Fibroblast of lung (primary cell): ENCODE measurements at regions not wholly inside any gene's neighbourhood (a gene's known extent, or its start where the extent isn't known, plus 50 kb on each side); places are given as distances from the start of the nearest gene placed in this dataset.

ENCODE experiments used
- CTCF ChIP-seq, 2 donors: IDR thresholded peaks in 1 of 2; conservative IDR thresholded peaks in 1 of 2; 1 replicate in 1 of 2; 2 replicates in 1 of 2; pipeline ENCODE4 v1.5.1; 2011 to 2012; ENCODE audit warnings: low read length in 2 of 2, control low read depth in 1 of 2, inconsistent platforms in 1 of 2, low read depth in 1 of 2, mild to moderate bottlenecking in 1 of 2
- EZH2 ChIP-seq: IDR thresholded peaks from 2 replicates; pipeline ENCODE4 v1.5.1; 2012; ENCODE audit warnings: low read length, control low read depth, mild to moderate bottlenecking; ENCODE audit errors: missing control alignments

GRCh38 chr1:224506141-224506814 lies 71.7 kb upstream of the WDR26 start:
- TF ChIP-seq CTCF (conservative IDR thresholded peaks at IDR 0.05 in 1 of 2, IDR thresholded peaks at IDR 0.05 in 1 of 2; ENCODE audit: low read depth in 1 of 2, low read length in 2 of 2) (no peak), EZH2 (no peak)
